ENCODE measurements at regions not wholly inside any gene's neighbourhood (a gene's known extent, or its start where the extent isn't known, plus 50 kb on each side); places are given as distances from the start of the nearest gene placed in this dataset.
"Not testable (repeated sequence)": the region's sequence is repeated elsewhere in the genome, so short reads cannot be mapped to it uniquely, and the experiment has no call there.

GRCh38 chr1:118297521-118297920, 112.5 kb upstream of the SPAG17 start:
- no peak overlapping the region for H3K27ac ChIP-seq
- intact Hi-C loops (cut with DNase I): no loop called here
- no peaks in the 10 kb centered on the region for H3K36me3 ChIP-seq
- no peaks in the 10 kb centered on the region for H3K9me3 ChIP-seq
- no peaks in the 10 kb centered on the region for H3K27me3 ChIP-seq
- H3K4me3 ChIP-seq: no peak overlapping the region
- no peak for TF ChIP-seq CTCF (IDR thresholded peaks at IDR 0.05)
- no peak for TF ChIP-seq POLR2A (IDR thresholded peaks at IDR 0.05)
- no peak for DNase-seq
- H3K4me1 ChIP-seq: peaks cover 0 to 10% (median 6%) of the 10 kb centered on the region in 3 donors

DNA sequence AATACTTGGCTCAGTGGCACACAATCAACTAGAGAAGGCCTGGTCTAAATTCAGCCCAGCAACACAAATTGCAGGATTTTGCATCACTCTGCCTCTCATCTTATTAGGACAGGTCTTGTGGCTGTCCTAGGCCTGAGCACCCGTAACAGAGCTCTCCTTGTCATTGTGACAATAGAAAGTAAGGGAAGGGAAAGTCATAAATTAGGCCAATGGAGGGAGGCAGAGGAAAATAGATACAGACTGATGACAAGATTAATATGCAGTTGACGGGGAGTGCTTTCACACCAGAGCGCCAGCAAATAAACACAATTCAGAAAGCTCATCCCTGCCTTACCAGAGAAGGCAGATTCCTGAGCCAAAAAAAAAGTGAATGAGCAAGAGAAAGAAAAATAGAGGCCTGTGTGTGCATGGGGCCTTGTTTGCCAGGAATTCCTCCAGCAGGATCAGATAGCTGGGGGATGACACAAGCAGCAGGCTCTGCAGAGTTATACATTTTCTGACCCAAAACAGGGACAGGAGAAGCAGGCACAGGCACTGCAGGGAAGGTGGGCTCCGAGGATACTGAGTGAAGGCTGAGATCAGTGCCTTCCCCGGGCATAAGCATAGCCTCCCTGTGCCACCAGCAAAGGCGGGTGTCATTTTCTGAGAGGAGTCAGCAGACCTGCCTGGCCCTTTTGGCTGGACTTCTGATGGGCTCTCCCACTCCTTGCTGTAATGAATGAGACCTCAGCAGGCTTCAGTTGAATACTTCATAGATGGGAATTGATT, 110.0 kb upstream of the SPAG17 start:
- Histone ChIP-seq H3K27ac (peak overlapping the region in 1 of 4 donors; percentile 29), H3K36me3 (no peaks in the 10 kb centered on the region), H3K4me3 (no peak overlapping the region), H3K4me1 (peaks cover 0 to 17% (median 6%) of the 10 kb centered on the region in 3 donors), H3K27me3 (no peaks in the 10 kb centered on the region), H3K9me3 (no peaks in the 10 kb centered on the region)
- TF ChIP-seq POLR2A (IDR thresholded peaks at IDR 0.05) (no peak), CTCF (IDR thresholded peaks at IDR 0.05) (no peak)
- intact Hi-C loops (cut with DNase I): no loop called here
- DNase-seq: no peak
- WGBS, 2 donors: 56 to 66% methylated on average over 4 to 5 of the region's 6 CpGs

DNA sequence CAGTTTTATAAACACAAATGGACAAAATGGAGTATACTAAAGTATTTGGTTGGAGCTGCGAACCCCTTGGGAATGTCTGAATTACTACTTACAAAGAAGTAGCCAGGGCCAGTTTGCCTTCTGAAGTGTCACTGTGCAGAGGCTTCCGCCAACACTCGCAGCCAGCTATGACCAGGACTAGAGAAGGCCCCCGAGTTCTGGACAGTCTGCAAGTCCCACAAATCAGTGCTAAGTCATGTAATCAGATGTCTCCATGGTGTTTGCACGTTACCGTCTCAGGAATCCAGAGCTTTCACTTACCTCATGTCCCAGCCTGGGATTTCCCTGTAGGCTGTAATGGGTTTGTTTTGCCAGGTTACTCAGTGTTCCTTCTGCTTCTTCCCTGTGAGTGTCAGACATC, 106.6 kb upstream of the SPAG17 start:
- Histone ChIP-seq H3K27ac (no peak overlapping the region), H3K4me3 (no peak overlapping the region), H3K9me3 (no peaks in the 10 kb centered on the region), H3K27me3 (no peaks in the 10 kb centered on the region), H3K36me3 (no peaks in the 10 kb centered on the region), H3K4me1 (peaks cover 0 to 21% (median 6%) of the 10 kb centered on the region in 3 donors)
- intact Hi-C loops (cut with DNase I): no loop called here
- WGBS, 2 donors: 60 to 62% methylated on average over 6 of the region's 6 CpGs
- no peak for DNase-seq
- TF ChIP-seq POLR2A (IDR thresholded peaks at IDR 0.05) (no peak), CTCF (IDR thresholded peaks at IDR 0.05) (no peak)

DNA sequence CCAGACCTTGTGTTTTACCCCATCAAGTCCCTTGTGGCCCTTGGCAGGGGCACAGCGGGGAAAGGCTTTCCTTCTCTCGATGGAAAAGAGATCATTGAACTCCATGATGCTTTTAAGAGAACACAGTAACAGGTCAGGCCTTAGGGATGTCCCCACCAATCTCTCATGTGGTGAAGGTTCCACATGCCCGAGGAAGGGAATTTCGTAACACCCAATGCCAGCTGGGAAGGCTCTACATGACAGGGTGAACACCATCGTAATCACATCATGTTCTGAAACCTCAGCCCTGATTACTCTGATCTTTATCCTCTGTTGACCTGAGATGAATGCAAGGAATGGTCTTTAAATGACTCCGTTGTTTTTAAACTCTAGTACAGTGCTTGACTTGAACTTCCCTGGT, 105.5 kb upstream of the SPAG17 start:
- no peak overlapping the region for H3K4me3 ChIP-seq
- intact Hi-C loops (cut with DNase I): no loop called here
- no peaks in the 10 kb centered on the region for H3K27me3 ChIP-seq
- no peaks in the 10 kb centered on the region for H3K9me3 ChIP-seq
- H3K4me1 ChIP-seq: peaks cover 0 to 21% (median 6%) of the 10 kb centered on the region in 3 donors
- WGBS, 2 donors: 57 to 77% methylated on average over 5 to 6 of the region's 6 CpGs
- no peaks in the 10 kb centered on the region for H3K36me3 ChIP-seq
- TF ChIP-seq CTCF (IDR thresholded peaks at IDR 0.05) (no peak), POLR2A (IDR thresholded peaks at IDR 0.05) (no peak)
- no peak for DNase-seq
- peak overlapping the region; percentile 35 to 58 (median 48) for H3K27ac ChIP-seq

GRCh38 chr1:118290046-118290445, 105.0 kb upstream of the SPAG17 start:
- H3K36me3 ChIP-seq: no peaks in the 10 kb centered on the region
- intact Hi-C loops (cut with DNase I): no loop called here
- TF ChIP-seq CTCF (IDR thresholded peaks at IDR 0.05) (no peak), POLR2A (IDR thresholded peaks at IDR 0.05) (no peak)
- H3K4me1 ChIP-seq: peaks cover 0 to 17% (median 3%) of the 10 kb centered on the region in 3 donors
- no peak overlapping the region for H3K4me3 ChIP-seq
- H3K27ac ChIP-seq: peak overlapping the region; percentile 35 to 58 (median 48)
- 66 to 83% methylated on average over 3 of the region's 4 CpGs for WGBS, 2 donors
- no peaks in the 10 kb centered on the region for H3K27me3 ChIP-seq
- no peak for DNase-seq
- H3K9me3 ChIP-seq: no peaks in the 10 kb centered on the region

GRCh38 chr1:118280656-118281055, 95.6 kb upstream of the SPAG17 start:
- DNase-seq; H3K27ac ChIP-seq; H3K27me3 ChIP-seq; H3K4me3 ChIP-seq; intact Hi-C loops (cut with DNase I); H3K9me3 ChIP-seq; H3K36me3 ChIP-seq; H3K4me1 ChIP-seq: not testable (repeated sequence)
- WGBS, 2 donors: 83 to 95% methylated on average over 7 to 10 of the region's 10 CpGs

All from esophagus squamous epithelium (tissue), 5 donors.